Peyer's patch (tissue), 4 donors: ENCODE measurements at regions not wholly inside any gene's neighbourhood (a gene's known extent, or its start where the extent isn't known, plus 50 kb on each side); places are given as distances from the start of the nearest gene placed in this dataset.

Experiments used
- POLR2A ChIP-seq, 2 donors: fragments of 450-650 bp; IDR thresholded peaks; one replicate each; pipeline ENCODE4 v1.5.1; 2017; ENCODE audit warnings: antibody characterized with exemption in 2 of 2, mild to moderate bottlenecking in 2 of 2, moderate library complexity in 2 of 2
- TF ChIP-seq, protein P1 (sequence below), 6 experiments: fragments of 450-650 bp in 4 of 6; fragments of 200-600 bp in 2 of 6; sonication (generic) in 1 of 6; IDR thresholded peaks; one replicate each; pipeline ENCODE4 v1.5.1; 2017 to 2019; ENCODE audit warnings: antibody characterized with exemption in 6 of 6, mild to moderate bottlenecking in 3 of 6, moderate library complexity in 1 of 6

- TF ChIP-seq, protein P1, sequence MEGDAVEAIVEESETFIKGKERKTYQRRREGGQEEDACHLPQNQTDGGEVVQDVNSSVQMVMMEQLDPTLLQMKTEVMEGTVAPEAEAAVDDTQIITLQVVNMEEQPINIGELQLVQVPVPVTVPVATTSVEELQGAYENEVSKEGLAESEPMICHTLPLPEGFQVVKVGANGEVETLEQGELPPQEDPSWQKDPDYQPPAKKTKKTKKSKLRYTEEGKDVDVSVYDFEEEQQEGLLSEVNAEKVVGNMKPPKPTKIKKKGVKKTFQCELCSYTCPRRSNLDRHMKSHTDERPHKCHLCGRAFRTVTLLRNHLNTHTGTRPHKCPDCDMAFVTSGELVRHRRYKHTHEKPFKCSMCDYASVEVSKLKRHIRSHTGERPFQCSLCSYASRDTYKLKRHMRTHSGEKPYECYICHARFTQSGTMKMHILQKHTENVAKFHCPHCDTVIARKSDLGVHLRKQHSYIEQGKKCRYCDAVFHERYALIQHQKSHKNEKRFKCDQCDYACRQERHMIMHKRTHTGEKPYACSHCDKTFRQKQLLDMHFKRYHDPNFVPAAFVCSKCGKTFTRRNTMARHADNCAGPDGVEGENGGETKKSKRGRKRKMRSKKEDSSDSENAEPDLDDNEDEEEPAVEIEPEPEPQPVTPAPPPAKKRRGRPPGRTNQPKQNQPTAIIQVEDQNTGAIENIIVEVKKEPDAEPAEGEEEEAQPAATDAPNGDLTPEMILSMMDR (IDR thresholded peaks at IDR 0.05) = no peak
- no peak for TF ChIP-seq POLR2A (IDR thresholded peaks at IDR 0.05)
These were observed 166.8 kb upstream of the TARS1 start for GRCh38 chr5:33273985-33274384.
